ENCODE measurements at regions not wholly inside any gene's neighbourhood (a gene's known extent, or its start where the extent isn't known, plus 50 kb on each side); places are given as distances from the start of the nearest gene placed in this dataset.

- Mint-ChIP-seq H3K36me3 (ENCODE audit: insufficient read depth, unreplicated experiment) (peaks cover 7% of the 10 kb centered on the region), H3K27ac (ENCODE audit: unreplicated experiment) (no peak overlapping the region), H3K9me3 (ENCODE audit: unreplicated experiment) (peaks cover 29% of the 10 kb centered on the region), H3K4me3 (ENCODE audit: unreplicated experiment) (no peak overlapping the region), H3K4me1 (ENCODE audit: low read depth, unreplicated experiment) (peaks cover 8% of the 10 kb centered on the region), H3K27me3 (ENCODE audit: insufficient read depth, unreplicated experiment) (no peaks in the 10 kb centered on the region)
- CTCF ChIA-PET, result interaction anchor here (0.7 kb wide), 1 partner anchor 67 kb away, joined by 5 read pairs; no protein-coding TSS in a partner anchor
- H3K4me3 ChIP-seq (ENCODE audit: low read depth, low read length), result no peak overlapping the region
- DNase-seq, result no peak
- H3K4me1 ChIP-seq, result peaks cover 15% of the 10 kb centered on the region
- intact Hi-C loops (cut with micrococcal nuclease; ENCODE audit: unreplicated experiment), result no loop called here
- POLR2A ChIA-PET, result interaction anchor here (0.6 kb wide), 1 partner anchor 15 kb away, joined by 4 read pairs; no protein-coding TSS in a partner anchor
- no TSS peak for BruUV-seq (replicated peaks)
- H3K36me3 ChIP-seq (ENCODE audit: control insufficient read depth, insufficient read depth, low read length), result no peaks in the 10 kb centered on the region
- TF ChIP-seq CTCF (IDR thresholded peaks at IDR 0.05; ENCODE audit: insufficient read depth in 1 of 2, low read depth in 1 of 2, low read length in 1 of 2, severe bottlenecking in 1 of 2, unreplicated experiment in 1 of 2), result no peak
- H3K27me3 ChIP-seq (replicated peaks; ENCODE audit: control insufficient read depth, insufficient read depth, low read length), result no peaks in the 10 kb centered on the region
- peaks cover 21% of the 10 kb centered on the region for H3K9me3 ChIP-seq
These were observed 188.3 kb upstream of the SLC38A2 start for GRCh38 chr12:46560874-46561273.

DNA sequence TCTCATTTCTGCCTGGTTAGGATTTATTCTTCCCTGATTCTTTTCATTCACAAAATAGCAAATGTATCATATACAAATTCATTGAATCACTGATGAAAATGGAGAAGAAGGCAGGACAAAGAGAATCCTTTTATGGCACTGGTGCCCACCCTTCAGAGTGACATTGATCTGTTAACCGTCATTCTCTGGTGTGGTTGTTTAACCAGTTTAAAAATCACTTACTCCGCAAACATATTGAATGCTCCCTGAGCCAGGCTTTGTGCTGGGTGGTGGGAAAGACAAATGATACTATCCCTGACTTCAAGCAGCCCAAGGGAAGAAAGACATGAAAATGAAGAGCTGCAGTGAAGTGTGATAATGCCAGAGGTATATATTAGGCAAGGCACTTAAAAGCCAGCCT lies 187.5 kb upstream of the SLC38A2 start:
- Mint-ChIP-seq H3K4me1 (ENCODE audit: low read depth, unreplicated experiment) (peaks cover 8% of the 10 kb centered on the region), H3K36me3 (ENCODE audit: insufficient read depth, unreplicated experiment) (peaks cover 7% of the 10 kb centered on the region), H3K27me3 (ENCODE audit: insufficient read depth, unreplicated experiment) (no peaks in the 10 kb centered on the region), H3K27ac (ENCODE audit: unreplicated experiment) (no peak overlapping the region), H3K4me3 (ENCODE audit: unreplicated experiment) (no peak overlapping the region), H3K9me3 (ENCODE audit: unreplicated experiment) (peaks cover 22% of the 10 kb centered on the region)
- POLR2A ChIA-PET, result interaction anchor here (0.6 kb wide), 1 partner anchor 16 kb away, joined by 4 read pairs; no protein-coding TSS in a partner anchor
- Histone ChIP-seq H3K36me3 (ENCODE audit: control insufficient read depth, insufficient read depth, low read length) (no peaks in the 10 kb centered on the region), H3K27me3 (replicated peaks; ENCODE audit: control insufficient read depth, insufficient read depth, low read length) (no peaks in the 10 kb centered on the region), H3K4me3 (ENCODE audit: low read depth, low read length) (no peak overlapping the region), H3K9me3 (peaks cover 15% of the 10 kb centered on the region), H3K4me1 (peaks cover 21% of the 10 kb centered on the region)
- DNase-seq, result no peak
- no TSS peak for BruUV-seq (replicated peaks)
- intact Hi-C loops (cut with micrococcal nuclease; ENCODE audit: unreplicated experiment), result no loop called here
- no peak for TF ChIP-seq CTCF (IDR thresholded peaks at IDR 0.05; ENCODE audit: insufficient read depth in 1 of 2, low read depth in 1 of 2, low read length in 1 of 2, severe bottlenecking in 1 of 2, unreplicated experiment in 1 of 2)
- CTCF ChIA-PET, result no interaction called here

GRCh38 chr12:46559311-46559710 lies 186.7 kb upstream of the SLC38A2 start:
- CTCF ChIA-PET, result no interaction called here
- BruUV-seq (replicated peaks), result no TSS peak
- no peak overlapping the region for H3K4me3 ChIP-seq (ENCODE audit: low read depth, low read length)
- Mint-ChIP-seq H3K27me3 (ENCODE audit: insufficient read depth, unreplicated experiment) (no peaks in the 10 kb centered on the region), H3K4me1 (ENCODE audit: low read depth, unreplicated experiment) (peaks cover 8% of the 10 kb centered on the region), H3K36me3 (ENCODE audit: insufficient read depth, unreplicated experiment) (peaks cover 7% of the 10 kb centered on the region), H3K9me3 (ENCODE audit: unreplicated experiment) (peaks cover 15% of the 10 kb centered on the region), H3K4me3 (ENCODE audit: unreplicated experiment) (no peak overlapping the region), H3K27ac (ENCODE audit: unreplicated experiment) (no peak overlapping the region)
- TF ChIP-seq CTCF (IDR thresholded peaks at IDR 0.05; ENCODE audit: insufficient read depth in 1 of 2, low read depth in 1 of 2, low read length in 1 of 2, severe bottlenecking in 1 of 2, unreplicated experiment in 1 of 2), result no peak
- no peak for DNase-seq
- POLR2A ChIA-PET, result no interaction called here
- peaks cover 7% of the 10 kb centered on the region for H3K9me3 ChIP-seq
- no peaks in the 10 kb centered on the region for H3K36me3 ChIP-seq (ENCODE audit: control insufficient read depth, insufficient read depth, low read length)
- H3K27me3 ChIP-seq (replicated peaks; ENCODE audit: control insufficient read depth, insufficient read depth, low read length), result no peaks in the 10 kb centered on the region
- peaks cover 21% of the 10 kb centered on the region for H3K4me1 ChIP-seq
- intact Hi-C loops (cut with micrococcal nuclease; ENCODE audit: unreplicated experiment), result no loop called here
